SK-N-SH (cell line): ENCODE measurements at regions not wholly inside any gene's neighbourhood (a gene's known extent, or its start where the extent isn't known, plus 50 kb on each side); places are given as distances from the start of the nearest gene placed in this dataset.

Experiments
- CTCF ChIA-PET: fragments of 300-600, 350-600 bp; formaldehyde crosslinking; extraction: SDS; loops from one replicate; lab custom pipeline; 2021; lab: Yijun Ruan, JAX
- POLR2A ChIA-PET: fragments of 350-600 bp; sonication (Branson Sonifier 250); formaldehyde crosslinking; extraction: SDS; loops from one replicate; lab custom pipeline; 2020; ENCODE audit warnings: antibody characterized with exemption, inconsistent platforms; lab: Yijun Ruan, JAX
- DNase-seq: peaks from one replicate; pipeline ENCODE4 v3.0.0; 2012
- H2AFZ ChIP-seq: fragments of 200-600 bp; sonication (generic); 2 replicates; pipeline ENCODE4 v1.8.1; 2016; ENCODE audit warnings: antibody characterized with exemption, mild to moderate bottlenecking, low read depth
- H3F3A ChIP-seq: fragments of 200-600 bp; sonication (generic); replicated peaks from 2 replicates; pipeline ENCODE3; 2016; ENCODE audit warnings: antibody characterized with exemption, mild to moderate bottlenecking; ENCODE audit not compliant: insufficient read depth
- H3K27ac ChIP-seq, 2 experiments: fragments of 200-500 bp in 1 of 2; fragments of 200-600 bp in 1 of 2; sonication (Bioruptor generic) in 1 of 2; sonication (generic), shearing (Covaris generic) in 1 of 2; 2 replicates each; pipeline versions ENCODE4 v1.5.1 to v1.6.1; 2014 to 2016; ENCODE audit warnings: low read depth in 2 of 2, inconsistent platforms in 1 of 2, low read length in 1 of 2, mild to moderate bottlenecking in 1 of 2, mixed read lengths in 1 of 2
- H3K27me3 ChIP-seq: fragments of 200-600 bp; sonication (generic), shearing (Covaris generic); 2 replicates; pipeline ENCODE4 v1.6.1; 2016; ENCODE audit warnings: mixed run types; ENCODE audit not compliant: insufficient read depth
- H3K36me3 ChIP-seq, 2 experiments: fragments of 200-500 bp in 1 of 2; fragments of 200-600 bp in 1 of 2; sonication (Bioruptor generic) in 1 of 2; sonication (generic) in 1 of 2; replicated peaks in 1 of 2; 2 replicates each; pipeline versions ENCODE3 to v1.5.1; 2014 to 2016; ENCODE audit warnings: low read length in 1 of 2, mild to moderate bottlenecking in 1 of 2; ENCODE audit not compliant: insufficient read depth in 2 of 2, control insufficient read depth in 1 of 2
- H3K4me1 ChIP-seq, 2 experiments: fragments of 200-500 bp in 1 of 2; fragments of 200-600 bp in 1 of 2; sonication (Bioruptor generic) in 1 of 2; sonication (generic), shearing (Covaris generic) in 1 of 2; 2 replicates each; pipeline versions ENCODE4 v1.5.1 to v1.6.1; 2014 to 2016; ENCODE audit warnings: low read depth in 1 of 2, low read length in 1 of 2, mixed run types in 1 of 2; ENCODE audit not compliant: insufficient read depth in 2 of 2, control insufficient read depth in 1 of 2
- H3K4me2 ChIP-seq: fragments of 200-600 bp; sonication (generic), shearing (Covaris generic); 2 replicates; pipeline ENCODE4 v1.6.1; 2017; ENCODE audit warnings: mixed run types
- H3K4me3 ChIP-seq, 2 experiments: fragments of 200-500 bp in 1 of 2; fragments of 200-600 bp in 1 of 2; sonication (Bioruptor generic) in 1 of 2; sonication (generic), shearing (Covaris generic) in 1 of 2; 2 replicates each; pipeline versions ENCODE4 v1.5.1 to v1.8.1; 2014 to 2016; ENCODE audit warnings: low read depth in 2 of 2, inconsistent platforms in 1 of 2, low read length in 1 of 2, mild to moderate bottlenecking in 1 of 2, mixed read lengths in 1 of 2, moderate library complexity in 1 of 2
- H3K79me2 ChIP-seq: fragments of 200-600 bp; sonication (generic); 2 replicates; pipeline ENCODE4 v1.8.1; 2017; ENCODE audit warnings: mild to moderate bottlenecking; ENCODE audit not compliant: insufficient read depth
- H3K9ac ChIP-seq: fragments of 200-600 bp; sonication (generic); 2 replicates; pipeline ENCODE4 v1.6.1; 2017; ENCODE audit warnings: mixed run types
- H3K9me2 ChIP-seq: fragments of 200-600 bp; sonication (generic); 2 replicates; pipeline ENCODE4 v1.6.1; 2017; ENCODE audit warnings: mixed run types
- H3K9me3 ChIP-seq: fragments of 200-600 bp; sonication (generic); 2 replicates; pipeline ENCODE4 v1.6.1; 2017; ENCODE audit warnings: mixed run types, mild to moderate bottlenecking, moderate library complexity
- H4K20me1 ChIP-seq: fragments of 200-600 bp; sonication (generic); 2 replicates; pipeline ENCODE4 v1.6.1; 2017; ENCODE audit warnings: mild to moderate bottlenecking, mixed run types; ENCODE audit not compliant: insufficient read depth
- CTCF ChIP-seq: fragments of 200-600 bp; sonication (generic); IDR thresholded peaks from 2 replicates; pipeline ENCODE4 v1.6.1; 2017; ENCODE audit warnings: antibody characterized with exemption, mild to moderate bottlenecking, moderate library complexity
- EP300 ChIP-seq, 2 experiments: IDR thresholded peaks; 2 replicates each; pipeline versions ENCODE4 v1.4.0 to v1.6.1; 2012; ENCODE audit warnings: borderline replicate concordance in 1 of 2, low read depth in 1 of 2, low read length in 1 of 2
- EZH2phosphoT487 ChIP-seq: fragments of 200-600 bp; sonication (generic); IDR thresholded peaks from 2 replicates; pipeline ENCODE4 v1.6.1; 2017; ENCODE audit warnings: low read depth, mixed run types, mild to moderate bottlenecking, antibody characterized with exemption, moderate library complexity, borderline replicate concordance
- FOSL2 ChIP-seq: IDR thresholded peaks from 2 replicates; pipeline ENCODE4 v1.4.0; 2012; ENCODE audit warnings: low read depth, mild to moderate bottlenecking, moderate library complexity, borderline replicate concordance
- GABPA ChIP-seq: IDR thresholded peaks from 2 replicates; pipeline ENCODE4 v1.4.0; 2012; ENCODE audit warnings: low read depth, mild to moderate bottlenecking
- IRF3 ChIP-seq: fragments of 150-350 bp; IDR thresholded peaks from 2 replicates; pipeline ENCODE4 v1.6.1; 2016; ENCODE audit warnings: mild to moderate bottlenecking, low read depth, low read length
- JUND ChIP-seq: IDR thresholded peaks from 2 replicates; pipeline ENCODE4 v1.4.0; 2012
- MEF2A ChIP-seq: IDR thresholded peaks from 2 replicates; pipeline ENCODE4 v1.4.0; 2012; ENCODE audit warnings: low read depth, borderline replicate concordance
- MXI1 ChIP-seq: IDR thresholded peaks from 2 replicates; pipeline ENCODE4 v1.6.1; 2012; ENCODE audit warnings: mild to moderate bottlenecking, low read depth, low read length, improper control_type of control experiment
- PBX3 ChIP-seq: IDR thresholded peaks from 2 replicates; pipeline ENCODE4; 2012
- RFX5 ChIP-seq: IDR thresholded peaks from 2 replicates; pipeline ENCODE4 v1.6.1; 2012; ENCODE audit warnings: mild to moderate bottlenecking, improper control_type of control experiment, low read length
- RXRA ChIP-seq: IDR thresholded peaks from 2 replicates; pipeline ENCODE4 v1.4.0; 2012; ENCODE audit warnings: low read depth, mild to moderate bottlenecking, borderline replicate concordance
- TCF12 ChIP-seq: IDR thresholded peaks from 2 replicates; pipeline ENCODE4 v1.4.0; 2012
- TEAD4 ChIP-seq: IDR thresholded peaks from 2 replicates; pipeline ENCODE4 v1.4.0; 2012; ENCODE audit warnings: mild to moderate bottlenecking, borderline replicate concordance; ENCODE audit not compliant: insufficient read depth
- WGBS: methylation state at CpG from one replicate; pipeline ENCODE4 v1.1.6; 2017; ENCODE audit warnings: low lambda C conversion rate; 5-methylcytosine and 5-hydroxymethylcytosine counted together

- no peak overlapping the region for H3K27ac ChIP-seq
- POLR2A ChIA-PET = interaction anchor here (0.7 kb wide), 1 partner anchor 13 kb away, joined by 3 read pairs; no protein-coding TSS in a partner anchor
- no peaks in the 10 kb centered on the region for H3K36me3 ChIP-seq
- no peaks in the 10 kb centered on the region for H3K4me1 ChIP-seq
- no peaks in the 10 kb centered on the region for H3K9me2 ChIP-seq
- H3K27me3 ChIP-seq = no peaks in the 10 kb centered on the region
- TF ChIP-seq TEAD4 (no peak), MEF2A (no peak), RFX5 (no peak), EP300 (IDR thresholded peaks at IDR 0.05; ENCODE audit: borderline replicate concordance in 1 of 2, low read depth in 1 of 2, low read length in 1 of 2) (no peak), PBX3 (no peak), MXI1 (no peak), EZH2phosphoT487 (no peak)
- H2AFZ ChIP-seq = no peak overlapping the region
- no peaks in the 10 kb centered on the region for H4K20me1 ChIP-seq
- H3K4me3 ChIP-seq = no peak overlapping the region
- H3K4me2 ChIP-seq = no peak overlapping the region
- no peaks in the 10 kb centered on the region for H3F3A ChIP-seq
- DNase-seq = no peak
- CTCF ChIA-PET = no interaction called here
- no peaks in the 10 kb centered on the region for H3K79me2 ChIP-seq
- H3K9me3 ChIP-seq = no peaks in the 10 kb centered on the region
- H3K9ac ChIP-seq = no peak overlapping the region
These were observed 1437.9 kb downstream of the EFNB2 start for GRCh38 chr13:105097521-105097920.

GRCh38 chr13:105089858-105090643 lies 1445.4 kb downstream of the EFNB2 start:
- H3K36me3 ChIP-seq = no peaks in the 10 kb centered on the region
- POLR2A ChIA-PET = no interaction called here
- no peak overlapping the region for H3K27ac ChIP-seq
- H3K9ac ChIP-seq = no peak overlapping the region
- WGBS = 23% methylated on average over 4 of the region's 4 CpGs
- H3K4me3 ChIP-seq = no peak overlapping the region
- H2AFZ ChIP-seq = no peak overlapping the region
- no peak for DNase-seq
- CTCF ChIA-PET = interaction anchor here (0.6 kb wide), 1 partner anchor 518 kb away, joined by 3 read pairs; no protein-coding TSS in a partner anchor
- no peaks in the 10 kb centered on the region for H3F3A ChIP-seq
- H3K4me2 ChIP-seq = no peak overlapping the region
- TF ChIP-seq CTCF (no peak), FOSL2 (no peak), JUND (no peak), RXRA (no peak), GABPA (no peak), IRF3 (no peak), TCF12 (no peak)
- no peaks in the 10 kb centered on the region for H3K9me3 ChIP-seq
- no peaks in the 10 kb centered on the region for H3K79me2 ChIP-seq
- H3K27me3 ChIP-seq = no peaks in the 10 kb centered on the region
- H3K4me1 ChIP-seq = peaks cover 0 to 5% of the 10 kb centered on the region in 2 experiments; a peak in 2 of 4 replicates
- H4K20me1 ChIP-seq = no peaks in the 10 kb centered on the region
- H3K9me2 ChIP-seq = no peaks in the 10 kb centered on the region
